ENCODE measurements at regions not wholly inside any gene's neighbourhood (a gene's known extent, or its start where the extent isn't known, plus 50 kb on each side); places are given as distances from the start of the nearest gene placed in this dataset.

DNA sequence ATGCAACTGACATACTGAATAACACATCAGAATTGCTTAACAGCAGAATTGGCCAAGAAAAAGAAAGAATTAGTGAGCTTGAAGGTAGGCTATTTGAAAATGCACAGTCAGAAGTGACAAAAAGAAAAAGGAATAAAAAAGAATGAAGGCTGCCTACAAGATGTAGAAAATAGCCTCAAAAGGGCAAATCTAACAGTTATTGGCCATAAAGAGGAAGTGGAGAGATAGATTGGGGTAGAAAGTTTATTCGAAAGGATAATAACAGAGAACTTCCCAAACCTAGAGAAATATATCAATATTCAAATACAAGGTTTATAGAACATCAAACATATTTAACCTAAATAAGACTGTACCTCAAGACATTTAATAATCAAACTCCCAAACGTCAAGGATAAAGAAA is 67.5 kb downstream of the ATP6V1G3 start:
- no peak overlapping the region for H3K27ac ChIP-seq (replicated peaks)
- no peaks in the 10 kb centered on the region for H3K27me3 ChIP-seq (ENCODE audit: insufficient read depth, poor library complexity, severe bottlenecking)
- DNase-seq (ENCODE audit: low read depth in 1 of 2, low spot score in 1 of 2): no peak
- H3K4me3 ChIP-seq (replicated peaks; ENCODE audit: insufficient read depth, low read length): no peak overlapping the region
- TF ChIP-seq POLR2AphosphoS5 (IDR thresholded peaks at IDR 0.05; ENCODE audit: low read depth) (no peak), GABPA (IDR thresholded peaks at IDR 0.05; ENCODE audit: low read depth) (no peak), SPI1 (IDR thresholded peaks at IDR 0.05; ENCODE audit: borderline replicate concordance, low read depth) (peak; percentile 87), CTCF (IDR thresholded peaks at IDR 0.05; ENCODE audit: insufficient read depth, low read length) (no peak)
- TF ChIP-seq, protein P1, sequence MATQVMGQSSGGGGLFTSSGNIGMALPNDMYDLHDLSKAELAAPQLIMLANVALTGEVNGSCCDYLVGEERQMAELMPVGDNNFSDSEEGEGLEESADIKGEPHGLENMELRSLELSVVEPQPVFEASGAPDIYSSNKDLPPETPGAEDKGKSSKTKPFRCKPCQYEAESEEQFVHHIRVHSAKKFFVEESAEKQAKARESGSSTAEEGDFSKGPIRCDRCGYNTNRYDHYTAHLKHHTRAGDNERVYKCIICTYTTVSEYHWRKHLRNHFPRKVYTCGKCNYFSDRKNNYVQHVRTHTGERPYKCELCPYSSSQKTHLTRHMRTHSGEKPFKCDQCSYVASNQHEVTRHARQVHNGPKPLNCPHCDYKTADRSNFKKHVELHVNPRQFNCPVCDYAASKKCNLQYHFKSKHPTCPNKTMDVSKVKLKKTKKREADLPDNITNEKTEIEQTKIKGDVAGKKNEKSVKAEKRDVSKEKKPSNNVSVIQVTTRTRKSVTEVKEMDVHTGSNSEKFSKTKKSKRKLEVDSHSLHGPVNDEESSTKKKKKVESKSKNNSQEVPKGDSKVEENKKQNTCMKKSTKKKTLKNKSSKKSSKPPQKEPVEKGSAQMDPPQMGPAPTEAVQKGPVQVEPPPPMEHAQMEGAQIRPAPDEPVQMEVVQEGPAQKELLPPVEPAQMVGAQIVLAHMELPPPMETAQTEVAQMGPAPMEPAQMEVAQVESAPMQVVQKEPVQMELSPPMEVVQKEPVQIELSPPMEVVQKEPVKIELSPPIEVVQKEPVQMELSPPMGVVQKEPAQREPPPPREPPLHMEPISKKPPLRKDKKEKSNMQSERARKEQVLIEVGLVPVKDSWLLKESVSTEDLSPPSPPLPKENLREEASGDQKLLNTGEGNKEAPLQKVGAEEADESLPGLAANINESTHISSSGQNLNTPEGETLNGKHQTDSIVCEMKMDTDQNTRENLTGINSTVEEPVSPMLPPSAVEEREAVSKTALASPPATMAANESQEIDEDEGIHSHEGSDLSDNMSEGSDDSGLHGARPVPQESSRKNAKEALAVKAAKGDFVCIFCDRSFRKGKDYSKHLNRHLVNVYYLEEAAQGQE (IDR thresholded peaks at IDR 0.05; ENCODE audit: insufficient replicate concordance, low read depth): no peak

- Histone ChIP-seq H3K27me3 (ENCODE audit: insufficient read depth, poor library complexity, severe bottlenecking) (no peaks in the 10 kb centered on the region), H3K27ac (replicated peaks) (no peak overlapping the region), H3K4me3 (replicated peaks; ENCODE audit: insufficient read depth, low read length) (no peak overlapping the region)
- DNase-seq (ENCODE audit: low read depth in 1 of 2, low spot score in 1 of 2): no peak
- TF ChIP-seq POLR2AphosphoS5 (IDR thresholded peaks at IDR 0.05; ENCODE audit: low read depth) (no peak), CTCF (IDR thresholded peaks at IDR 0.05; ENCODE audit: insufficient read depth, low read length) (no peak), SPI1 (IDR thresholded peaks at IDR 0.05; ENCODE audit: borderline replicate concordance, low read depth) (no peak), GABPA (IDR thresholded peaks at IDR 0.05; ENCODE audit: low read depth) (no peak)
- TF ChIP-seq, protein P1 (IDR thresholded peaks at IDR 0.05; ENCODE audit: insufficient replicate concordance, low read depth): no peak
These were observed 68.4 kb downstream of the ATP6V1G3 start for GRCh38 chr1:198472119-198472518.

DNA sequence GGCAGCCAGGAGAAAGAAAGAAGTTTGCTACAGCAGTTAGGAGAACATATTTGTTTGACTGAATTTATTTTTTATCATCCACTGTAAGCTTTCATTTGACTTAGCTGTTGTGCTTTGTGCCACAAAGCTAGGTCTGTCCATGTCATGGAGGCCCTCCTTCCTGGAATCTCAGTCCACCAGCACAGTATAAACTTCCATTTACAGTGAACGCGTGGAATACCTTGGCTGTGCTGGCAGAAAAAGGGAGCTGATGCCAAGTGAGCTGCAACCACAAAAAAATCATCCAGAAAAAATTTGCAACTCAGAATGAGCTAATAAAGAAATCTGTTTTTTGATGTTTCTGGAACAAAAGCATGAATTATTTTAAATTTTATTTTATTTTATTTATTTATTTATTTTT is 72.6 kb downstream of the ATP6V1G3 start:
- H3K4me3 ChIP-seq (replicated peaks; ENCODE audit: insufficient read depth, low read length): no peak overlapping the region
- H3K27ac ChIP-seq (replicated peaks): no peak overlapping the region
- H3K27me3 ChIP-seq (ENCODE audit: insufficient read depth, poor library complexity, severe bottlenecking): no peaks in the 10 kb centered on the region
- no peak for TF ChIP-seq GABPA (IDR thresholded peaks at IDR 0.05; ENCODE audit: low read depth)
- TF ChIP-seq SPI1 (IDR thresholded peaks at IDR 0.05; ENCODE audit: borderline replicate concordance, low read depth): no peak
- no peak for TF ChIP-seq POLR2AphosphoS5 (IDR thresholded peaks at IDR 0.05; ENCODE audit: low read depth)
- TF ChIP-seq, protein P1 (IDR thresholded peaks at IDR 0.05; ENCODE audit: insufficient replicate concordance, low read depth): no peak
- TF ChIP-seq CTCF (IDR thresholded peaks at IDR 0.05; ENCODE audit: insufficient read depth, low read length): no peak
- DNase-seq (ENCODE audit: low read depth in 1 of 2, low spot score in 1 of 2): no peak
